AG04450 (cell line): ENCODE measurements at regions not wholly inside any gene's neighbourhood (a gene's known extent, or its start where the extent isn't known, plus 50 kb on each side); places are given as distances from the start of the nearest gene placed in this dataset.

Source experiments
- CTCF ChIA-PET: fragments of 300-600, 350-600 bp; formaldehyde crosslinking; extraction: SDS; loops from one replicate; lab custom pipeline; 2022; ENCODE audit warnings: antibody characterized with exemption, inconsistent platforms; lab: Charles Lee
- POLR2A ChIA-PET: fragments of 350-600 bp; formaldehyde crosslinking; extraction: SDS; loops from one replicate; lab custom pipeline; 2021; ENCODE audit warnings: antibody characterized with exemption, inconsistent platforms; lab: Yijun Ruan, JAX
- DNase-seq: peaks from one replicate; pipeline ENCODE4 v3.0.0-alpha.2; 2011; ENCODE audit warnings: low read depth, low spot score
- H3K27ac ChIP-seq: one replicate; pipeline ENCODE4 v1.5.1; 2012; ENCODE audit warnings: low read depth, low read length, control low read depth
- H3K27me3 ChIP-seq: one replicate; pipeline ENCODE4 v1.6.0; 2012; ENCODE audit warnings: low read length; ENCODE audit not compliant: control insufficient read depth, insufficient read depth
- H3K4me3 ChIP-seq: 2 replicates; pipeline ENCODE4 v1.5.1; 2011; ENCODE audit warnings: mild to moderate bottlenecking, low read depth, low read length, control low read depth
- H3K9me3 ChIP-seq: 2 replicates; pipeline ENCODE4 v1.5.1; 2012; ENCODE audit warnings: low read length; ENCODE audit not compliant: control insufficient read depth, insufficient read depth
- CTCF ChIP-seq: IDR thresholded peaks from 2 replicates; pipeline ENCODE4 v1.5.1; 2011; ENCODE audit warnings: low read depth, low read length, control low read depth, inconsistent platforms

GRCh38 chr21:35649186-35649585 lies 411.1 kb downstream of the SETD4 start:
- no peak for DNase-seq
- H3K27me3 ChIP-seq, result no peaks in the 10 kb centered on the region
- H3K4me3 ChIP-seq, result no peak overlapping the region
- CTCF ChIA-PET, result no interaction called here
- POLR2A ChIA-PET, result no interaction called here
- TF ChIP-seq CTCF, result no peak
- H3K9me3 ChIP-seq, result no peaks in the 10 kb centered on the region
- peak overlapping the region; percentile 21 for H3K27ac ChIP-seq

- POLR2A ChIA-PET, result no interaction called here
- no peak overlapping the region for H3K4me3 ChIP-seq
- CTCF ChIA-PET, result no interaction called here
- H3K9me3 ChIP-seq, result no peaks in the 10 kb centered on the region
- DNase-seq, result no peak
- no peaks in the 10 kb centered on the region for H3K27me3 ChIP-seq
- H3K27ac ChIP-seq, result no peak overlapping the region
- no peak for TF ChIP-seq CTCF
Measured at GRCh38 chr21:35648512-35648911, 411.8 kb downstream of the SETD4 start.

GRCh38 chr21:35646606-35647005 lies 413.7 kb downstream of the SETD4 start:
- ChIA-PET POLR2A (no interaction called here), CTCF (no interaction called here)
- H3K27me3 ChIP-seq, result no peaks in the 10 kb centered on the region
- TF ChIP-seq CTCF, result no peak
- no peak overlapping the region for H3K4me3 ChIP-seq
- no peak for DNase-seq
- H3K9me3 ChIP-seq, result no peaks in the 10 kb centered on the region
- no peak overlapping the region for H3K27ac ChIP-seq

- TF ChIP-seq CTCF, result no peak
- H3K4me3 ChIP-seq, result no peak overlapping the region
- ChIA-PET POLR2A (no interaction called here), CTCF (no interaction called here)
- H3K27ac ChIP-seq, result no peak overlapping the region
- no peak for DNase-seq
- H3K9me3 ChIP-seq, result no peaks in the 10 kb centered on the region
- no peaks in the 10 kb centered on the region for H3K27me3 ChIP-seq
Measured at GRCh38 chr21:35645991-35646390, 414.3 kb downstream of the SETD4 start.

- ChIA-PET CTCF (no interaction called here), POLR2A (no interaction called here)
- H3K4me3 ChIP-seq, result no peak overlapping the region
- no peak for TF ChIP-seq CTCF
- no peaks in the 10 kb centered on the region for H3K9me3 ChIP-seq
- H3K27ac ChIP-seq, result no peak overlapping the region
- DNase-seq, result no peak
- H3K27me3 ChIP-seq, result no peaks in the 10 kb centered on the region
Measured at GRCh38 chr21:35644523-35644922, 415.8 kb downstream of the SETD4 start.
